OCI-LY7 (cell line): ENCODE measurements at regions not wholly inside any gene's neighbourhood (a gene's known extent, or its start where the extent isn't known, plus 50 kb on each side); places are given as distances from the start of the nearest gene placed in this dataset.

Experiments
- CTCF ChIP-seq: fragments of 200-600 bp; sonication (generic); conservative IDR thresholded peaks from 2 replicates; pipeline ENCODE4 v1.5.1; 2014; ENCODE audit warnings: mild to moderate bottlenecking, antibody characterized with exemption, low read length, moderate library complexity, mixed read lengths
- EZH2phosphoT487 ChIP-seq: fragments of 200-600 bp; sonication (generic); IDR thresholded peaks from 2 replicates; pipeline ENCODE4 v1.6.1; 2018; ENCODE audit warnings: low read depth, borderline replicate concordance, mild to moderate bottlenecking, mixed run types, antibody characterized with exemption, low read length, moderate library complexity, mixed read lengths

GRCh38 chr5:23026252-23027170 is 173.4 kb upstream of the CDH12 start:
- TF ChIP-seq CTCF (no peak), EZH2phosphoT487 (no peak)
